SU-DHL-6 (cell line): ENCODE measurements at regions not wholly inside any gene's neighbourhood (a gene's known extent, or its start where the extent isn't known, plus 50 kb on each side); places are given as distances from the start of the nearest gene placed in this dataset.

ENCODE experiments used
- H2AFZ ChIP-seq: fragments of 200-600 bp; sonication (generic); 2 replicates; pipeline ENCODE4 v1.6.1; 2014; ENCODE audit warnings: low read depth, mild to moderate bottlenecking, moderate library complexity, mixed read lengths, antibody characterized with exemption, low read length; ENCODE audit not compliant: severe bottlenecking
- H3F3A ChIP-seq: fragments of 200-600 bp; shearing (Covaris generic); 2 replicates; pipeline ENCODE4 v1.6.0; 2016; ENCODE audit warnings: antibody characterized with exemption, mild to moderate bottlenecking; ENCODE audit not compliant: insufficient read depth
- H3K27ac ChIP-seq: fragments of 200-600 bp; sonication (generic); 2 replicates; pipeline ENCODE4 v1.5.1; 2016; ENCODE audit warnings: low read depth, mild to moderate bottlenecking, low read length, moderate library complexity, mixed read lengths
- H3K27me3 ChIP-seq: fragments of 200-600 bp; sonication (generic), shearing (Covaris generic); 2 replicates; pipeline ENCODE4 v1.6.0; 2014; ENCODE audit warnings: mild to moderate bottlenecking, low read length
- H3K36me3 ChIP-seq: fragments of 200-600 bp; sonication (generic); 2 replicates; pipeline ENCODE4 v1.6.1; 2014; ENCODE audit warnings: mild to moderate bottlenecking, low read length, mixed read lengths
- H3K4me2 ChIP-seq: fragments of 300-600, 200-600 bp; shearing (Covaris generic), sonication (generic); 2 replicates; pipeline ENCODE4 v1.6.0; 2014; ENCODE audit warnings: low read length, low read depth, mild to moderate bottlenecking; ENCODE audit not compliant: poor library complexity, severe bottlenecking
- H3K4me3 ChIP-seq: fragments of 200-600 bp; sonication (generic); 2 replicates; pipeline ENCODE4 v1.5.1; 2014; ENCODE audit warnings: antibody characterized with exemption, low read length, mild to moderate bottlenecking, mixed read lengths; ENCODE audit not compliant: insufficient read depth, poor library complexity, severe bottlenecking
- H3K79me2 ChIP-seq: fragments of 200-600 bp; sonication (generic); 2 replicates; pipeline ENCODE4 v1.6.1; 2014; ENCODE audit warnings: mild to moderate bottlenecking, low read length, moderate library complexity; ENCODE audit not compliant: insufficient read depth
- H3K9ac ChIP-seq: fragments of 200-600 bp; sonication (generic); 2 replicates; pipeline ENCODE4 v1.7.0; 2014; ENCODE audit warnings: mild to moderate bottlenecking, low read length
- H3K9me2 ChIP-seq: fragments of 200-600 bp; sonication (generic); replicated peaks from 2 replicates; pipeline ENCODE4 v1.6.1; 2014; ENCODE audit warnings: low read length; ENCODE audit not compliant: insufficient read depth
- H3K9me3 ChIP-seq: fragments of 200-600 bp; sonication (generic); 2 replicates; pipeline ENCODE4 v1.6.1; 2014; ENCODE audit warnings: low read length, mixed read lengths; ENCODE audit not compliant: insufficient read depth
- H4K20me1 ChIP-seq: fragments of 200-600 bp; sonication (generic); 2 replicates; pipeline ENCODE4 v1.6.1; 2014; ENCODE audit warnings: low read depth, mild to moderate bottlenecking, antibody characterized with exemption, low read length, moderate library complexity, mixed read lengths
- CTCF ChIP-seq: fragments of 200-600 bp; sonication (generic); IDR thresholded peaks from one replicate; pipeline ENCODE4 v1.5.1; 2017; ENCODE audit warnings: antibody characterized with exemption, mild to moderate bottlenecking, low read length, moderate library complexity; ENCODE audit not compliant: insufficient read depth, poor library complexity, severe bottlenecking
- EZH2phosphoT487 ChIP-seq: fragments of 200-600 bp; sonication (generic), shearing (Covaris generic); conservative IDR thresholded peaks from 2 replicates; pipeline ENCODE4 v1.6.1; 2018; ENCODE audit warnings: mild to moderate bottlenecking, antibody characterized with exemption, low read length, moderate library complexity, mixed read lengths

GRCh38 chr2:40043641-40044040 is 264.6 kb upstream of the THUMPD2 start:
- Histone ChIP-seq H3K4me2 (no peak overlapping the region), H3K79me2 (no peaks in the 10 kb centered on the region), H4K20me1 (no peaks in the 10 kb centered on the region), H3K9me3 (no peaks in the 10 kb centered on the region), H3K27ac (no peak overlapping the region), H3K27me3 (no peaks in the 10 kb centered on the region), H3K4me3 (no peak overlapping the region), H3K9me2 (no peaks in the 10 kb centered on the region), H2AFZ (no peak overlapping the region), H3K36me3 (no peaks in the 10 kb centered on the region), H3K9ac (no peak overlapping the region), H3F3A (no peaks in the 10 kb centered on the region)
- no peak for TF ChIP-seq EZH2phosphoT487
- no peak for TF ChIP-seq CTCF

GRCh38 chr2:40043191-40043590 is 264.1 kb upstream of the THUMPD2 start:
- no peaks in the 10 kb centered on the region for H3K27me3 ChIP-seq
- TF ChIP-seq EZH2phosphoT487 (no peak), CTCF (no peak)

GRCh38 chr2:40041422-40042382 is 262.6 kb upstream of the THUMPD2 start:
- H3K9me2 ChIP-seq: no peaks in the 10 kb centered on the region
- no peak overlapping the region for H3K4me2 ChIP-seq
- H3K4me3 ChIP-seq: no peak overlapping the region
- H3K27ac ChIP-seq: no peak overlapping the region
- H3F3A ChIP-seq: no peaks in the 10 kb centered on the region
- no peak for TF ChIP-seq EZH2phosphoT487
- no peak for TF ChIP-seq CTCF
- no peaks in the 10 kb centered on the region for H3K79me2 ChIP-seq
- H3K9ac ChIP-seq: no peak overlapping the region
- H3K36me3 ChIP-seq: no peaks in the 10 kb centered on the region
- H2AFZ ChIP-seq: no peak overlapping the region
- no peaks in the 10 kb centered on the region for H3K27me3 ChIP-seq
- no peaks in the 10 kb centered on the region for H4K20me1 ChIP-seq
- H3K9me3 ChIP-seq: no peaks in the 10 kb centered on the region

More at GRCh38 chr2:40043191-40043590, 264.1 kb upstream of the THUMPD2 start:
- H3K9me2 ChIP-seq: no peaks in the 10 kb centered on the region
- H3K4me2 ChIP-seq: no peak overlapping the region
- no peak overlapping the region for H3K4me3 ChIP-seq
- H3F3A ChIP-seq: no peaks in the 10 kb centered on the region
- no peaks in the 10 kb centered on the region for H3K36me3 ChIP-seq
- no peaks in the 10 kb centered on the region for H3K79me2 ChIP-seq
- H2AFZ ChIP-seq: no peak overlapping the region
- H3K9me3 ChIP-seq: no peaks in the 10 kb centered on the region
- H3K9ac ChIP-seq: no peak overlapping the region
- H3K27ac ChIP-seq: no peak overlapping the region
- no peaks in the 10 kb centered on the region for H4K20me1 ChIP-seq
